IMR-90 (cell line): ENCODE measurements at regions not wholly inside any gene's neighbourhood (a gene's known extent, or its start where the extent isn't known, plus 50 kb on each side); places are given as distances from the start of the nearest gene placed in this dataset.

ENCODE experiments used
- ATAC-seq: fragments of 200-7000 bp; cut with Tn5 transposase; 2 replicates; pipeline ENCODE4 v1.9.1; 2020; ENCODE audit warnings: low read depth, mild to moderate bottlenecking, moderate library complexity
- BruUV-seq: library from RNA; stranded (reverse); fragments of 400-500 nt; replicated peaks from 2 replicates; lab custom pipeline; 2021; lab: Mats Ljungman, UMichigan
- CTCF ChIA-PET: fragments of 300-600 bp; formaldehyde crosslinking; extraction: SDS; loops from one replicate; lab custom pipeline; 2021; ENCODE audit warnings: antibody characterized with exemption; lab: Yijun Ruan, JAX
- POLR2A ChIA-PET: fragments of 300-600 bp; sonication (Branson Sonifier 250); formaldehyde crosslinking; loops from one replicate; lab custom pipeline; 2022; ENCODE audit warnings: antibody characterized with exemption; ENCODE audit not compliant: unreplicated experiment; lab: Charles Lee
- DNase-seq: peaks from one replicate; pipeline ENCODE4 v3.0.0; 2013
- H2AFZ ChIP-seq: replicated peaks from 2 replicates; pipeline ENCODE3; 2013; ENCODE audit warnings: low read length, mild to moderate bottlenecking; ENCODE audit not compliant: poor library complexity
- H2AK5ac ChIP-seq: 2 replicates; pipeline ENCODE4 v1.6.1; 2013; ENCODE audit warnings: low read depth, low read length, inconsistent platforms
- H2AK9ac ChIP-seq: replicated peaks from 2 replicates; pipeline ENCODE3; 2013; ENCODE audit warnings: mild to moderate bottlenecking, low read depth, low read length, moderate library complexity; ENCODE audit not compliant: poor library complexity
- H2BK120ac ChIP-seq: 2 replicates; pipeline ENCODE4 v1.6.1; 2013; ENCODE audit warnings: low read depth, low read length, inconsistent platforms
- H2BK15ac ChIP-seq: 3 replicates; pipeline ENCODE4 v1.6.1; 2013; ENCODE audit warnings: low read depth, low read length, inconsistent platforms
- H2BK20ac ChIP-seq: 2 replicates; pipeline ENCODE4 v1.6.1; 2013; ENCODE audit warnings: low read depth, mild to moderate bottlenecking, inconsistent platforms, low read length, moderate library complexity
- H2BK5ac ChIP-seq: 2 replicates; pipeline ENCODE4 v1.6.1; 2013; ENCODE audit warnings: mild to moderate bottlenecking, low read depth, low read length, inconsistent platforms; ENCODE audit not compliant: poor library complexity, severe bottlenecking
- H3K14ac ChIP-seq: replicated peaks from 2 replicates; pipeline ENCODE4 v1.6.1; 2013; ENCODE audit warnings: low read depth, low read length, inconsistent platforms
- H3K18ac ChIP-seq: 2 replicates; pipeline ENCODE4 v1.6.1; 2013; ENCODE audit warnings: low read depth, low read length, control low read depth
- H3K23ac ChIP-seq: 2 replicates; pipeline ENCODE4 v1.6.1; 2013; ENCODE audit warnings: low read depth, low read length, inconsistent platforms
- H3K27ac ChIP-seq: 2 replicates; pipeline ENCODE4 v1.5.1; 2013; ENCODE audit warnings: mild to moderate bottlenecking, control low read depth, low read length; ENCODE audit not compliant: insufficient read depth
- H3K27me3 ChIP-seq: 2 replicates; pipeline ENCODE4 v1.6.1; 2013; ENCODE audit warnings: low read length; ENCODE audit not compliant: control insufficient read depth, insufficient read depth
- H3K36me3 ChIP-seq: 2 replicates; pipeline ENCODE4 v1.6.1; 2013; ENCODE audit warnings: low read length, mixed read lengths; ENCODE audit not compliant: control insufficient read depth, insufficient read depth
- H3K4ac ChIP-seq: 2 replicates; pipeline ENCODE4 v1.6.1; 2013; ENCODE audit warnings: low read depth, low read length, inconsistent platforms
- H3K4me1 ChIP-seq: 2 replicates; pipeline ENCODE4 v1.6.1; 2013; ENCODE audit warnings: low read length, mixed read lengths; ENCODE audit not compliant: control insufficient read depth, insufficient read depth
- H3K4me2 ChIP-seq: 2 replicates; pipeline ENCODE4 v1.6.1; 2013; ENCODE audit warnings: low read depth, mild to moderate bottlenecking, control low read depth, low read length, moderate library complexity
- H3K4me3 ChIP-seq: 2 replicates; pipeline ENCODE4 v1.5.1; 2013; ENCODE audit warnings: low read depth, mild to moderate bottlenecking, control low read depth, low read length, moderate library complexity; ENCODE audit not compliant: insufficient read depth
- H3K56ac ChIP-seq: 2 replicates; pipeline ENCODE4 v1.6.1; 2013; ENCODE audit warnings: low read length, inconsistent platforms; ENCODE audit not compliant: insufficient read depth; ENCODE audit errors: extremely low read depth
- H3K79me1 ChIP-seq, 2 experiments: 2 replicates each; pipeline ENCODE4 v1.6.1; 2013; ENCODE audit warnings: low read length in 2 of 2, inconsistent platforms in 1 of 2, low read depth in 1 of 2
- H3K9ac ChIP-seq: 2 replicates; pipeline ENCODE4 v1.6.1; 2013; ENCODE audit warnings: low read depth, low read length, control low read depth
- H3K9me1 ChIP-seq: 2 replicates; pipeline ENCODE4 v1.6.1; 2013; ENCODE audit warnings: low read length, inconsistent platforms; ENCODE audit not compliant: insufficient read depth
- H3K9me3 ChIP-seq: 2 replicates; pipeline ENCODE4 v1.6.1; 2013; ENCODE audit warnings: low read length; ENCODE audit not compliant: control insufficient read depth, insufficient read depth
- H4K20me1 ChIP-seq: 2 replicates; pipeline ENCODE4 v1.6.1; 2013; ENCODE audit warnings: low read length, inconsistent platforms; ENCODE audit not compliant: insufficient read depth
- H4K5ac ChIP-seq: 2 replicates; pipeline ENCODE4 v1.6.1; 2013; ENCODE audit warnings: mild to moderate bottlenecking, low read depth, low read length, control low read depth
- H4K8ac ChIP-seq, 2 experiments: 2 replicates each; pipeline ENCODE4 v1.6.1; 2013; ENCODE audit warnings: low read depth in 2 of 2, low read length in 2 of 2, control low read depth in 1 of 2, inconsistent platforms in 1 of 2
- H4K91ac ChIP-seq: 2 replicates; pipeline ENCODE4 v1.6.1; 2013; ENCODE audit warnings: low read depth, low read length, inconsistent platforms; ENCODE audit not compliant: insufficient read depth
- CEBPB ChIP-seq: IDR thresholded peaks from 2 replicates; pipeline ENCODE4 v1.6.1; 2012; ENCODE audit warnings: low read depth, low read length, improper control_type of control experiment
- MAFK ChIP-seq: IDR thresholded peaks from 2 replicates; pipeline ENCODE4 v1.6.1; 2012; ENCODE audit warnings: low read depth, low read length, improper control_type of control experiment
- MAZ ChIP-seq: IDR thresholded peaks from 2 replicates; pipeline ENCODE4 v1.6.1; 2012; ENCODE audit warnings: low read depth, mild to moderate bottlenecking, low read length, improper control_type of control experiment, moderate library complexity, borderline replicate concordance
- NFE2L2 ChIP-seq: fragments of 150-350 bp; IDR thresholded peaks from 2 replicates; pipeline ENCODE4 v1.6.1; 2016; ENCODE audit warnings: low read depth, mild to moderate bottlenecking, low read length
- WGBS, 2 experiments: methylation state at CpG; one replicate each; pipeline versions ENCODE4 v1.1.5 to v1.1.7; 2013; ENCODE audit warnings: missing lambda C conversion rate in 2 of 2; ENCODE audit not compliant: insufficient read length in 1 of 2; ENCODE audit errors: extremely low coverage in 2 of 2; 5-methylcytosine and 5-hydroxymethylcytosine counted together
- dilution Hi-C: fragments of 300-500 bp; cut with HindIII; formaldehyde crosslinking; loops from one replicate; pipeline ENCODE4 v1.14.3; 2018; ENCODE audit warnings: low sequenced_read_pairs; ENCODE audit not compliant: unreplicated experiment
- in situ Hi-C: fragments of 300-500 bp; cut with MboI; formaldehyde crosslinking; loops from 3 replicates; pipeline ENCODE4 v1.14.3; 2019; ENCODE audit warnings: low sequenced_read_pairs, inconsistent platforms, mixed read lengths
- intact Hi-C: fragments of 100-400 bp; cut with micrococcal nuclease; formaldehyde crosslinking; loops from 2 replicates; pipeline ENCODE4 v1.10.0; 2022
- TF ChIP-seq, protein P1 (sequence below): fragments of 150-350 bp; IDR thresholded peaks from 2 replicates; pipeline ENCODE4 v1.6.1; 2016; ENCODE audit warnings: low read depth, mild to moderate bottlenecking, low read length, moderate library complexity, borderline replicate concordance
- TF ChIP-seq, protein P2 (sequence below): conservative IDR thresholded peaks from 2 replicates; pipeline ENCODE4 v1.5.1; 2012; ENCODE audit warnings: mild to moderate bottlenecking, low read depth, low read length, improper control_type of control experiment

DNA sequence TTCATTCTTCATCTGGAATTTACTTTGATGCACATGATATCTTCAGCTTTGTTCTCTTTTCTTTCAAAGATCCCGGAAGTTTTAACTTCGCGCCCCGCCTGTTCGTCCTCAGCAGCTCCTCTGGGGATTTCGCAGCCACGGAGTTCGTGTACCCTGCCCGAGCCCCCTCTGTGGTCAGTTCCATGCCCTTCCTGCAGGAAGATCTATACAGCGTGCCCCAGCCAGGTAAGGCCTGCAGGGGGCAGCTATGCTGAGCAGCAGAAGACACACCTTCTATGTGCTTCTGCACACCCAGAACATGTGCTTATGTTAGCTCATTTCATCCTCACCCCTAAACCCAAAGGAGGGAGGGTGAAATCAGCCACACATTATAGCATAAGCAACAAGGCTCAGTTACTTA lies 79.7 kb upstream of the LYZL2 start:
- intact Hi-C loops: no loop called here
- no peak for DNase-seq
- Histone ChIP-seq H3K4ac (no peak overlapping the region), H3K79me1 (no peaks in the 10 kb centered on the region), H2BK20ac (no peak overlapping the region), H3K4me1 (no peaks in the 10 kb centered on the region; the same call in 1 of the 2 replicates), H2AK5ac (no peak overlapping the region), H4K5ac (no peak overlapping the region), H3K4me2 (no peak overlapping the region), H3K9me1 (no peaks in the 10 kb centered on the region; the same call in 1 of the 2 replicates), H2BK5ac (no peak overlapping the region), H3K27ac (no peak overlapping the region), H4K91ac (no peak overlapping the region), H3K23ac (no peak overlapping the region), H3K56ac (no peak overlapping the region), H2BK15ac (no peak overlapping the region), H4K8ac (no peak overlapping the region), H3K4me3 (no peak overlapping the region), H4K20me1 (no peaks in the 10 kb centered on the region), H3K18ac (no peak overlapping the region), H3K27me3 (no peaks in the 10 kb centered on the region; the same call in 1 of the 2 replicates), H2AFZ (no peak overlapping the region), H2BK120ac (no peak overlapping the region), H3K9me3 (peaks cover 9% of the 10 kb centered on the region), H3K36me3 (no peaks in the 10 kb centered on the region), H2AK9ac (no peak overlapping the region), H3K14ac (no peak overlapping the region), H3K9ac (no peak overlapping the region)
- WGBS, 2 experiments: 100% methylated on average over 2 of the region's 10 CpGs; no CpG with 5 or more reads in 1 of the 2 experiments
- in situ Hi-C loops: no loop called here
- ChIA-PET POLR2A (no interaction called here), CTCF (no interaction called here)
- no peak for TF ChIP-seq MAFK
- TF ChIP-seq, protein P1, sequence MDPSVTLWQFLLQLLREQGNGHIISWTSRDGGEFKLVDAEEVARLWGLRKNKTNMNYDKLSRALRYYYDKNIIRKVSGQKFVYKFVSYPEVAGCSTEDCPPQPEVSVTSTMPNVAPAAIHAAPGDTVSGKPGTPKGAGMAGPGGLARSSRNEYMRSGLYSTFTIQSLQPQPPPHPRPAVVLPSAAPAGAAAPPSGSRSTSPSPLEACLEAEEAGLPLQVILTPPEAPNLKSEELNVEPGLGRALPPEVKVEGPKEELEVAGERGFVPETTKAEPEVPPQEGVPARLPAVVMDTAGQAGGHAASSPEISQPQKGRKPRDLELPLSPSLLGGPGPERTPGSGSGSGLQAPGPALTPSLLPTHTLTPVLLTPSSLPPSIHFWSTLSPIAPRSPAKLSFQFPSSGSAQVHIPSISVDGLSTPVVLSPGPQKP: no peak
- TF ChIP-seq NFE2L2: no peak
- TF ChIP-seq, protein P2, sequence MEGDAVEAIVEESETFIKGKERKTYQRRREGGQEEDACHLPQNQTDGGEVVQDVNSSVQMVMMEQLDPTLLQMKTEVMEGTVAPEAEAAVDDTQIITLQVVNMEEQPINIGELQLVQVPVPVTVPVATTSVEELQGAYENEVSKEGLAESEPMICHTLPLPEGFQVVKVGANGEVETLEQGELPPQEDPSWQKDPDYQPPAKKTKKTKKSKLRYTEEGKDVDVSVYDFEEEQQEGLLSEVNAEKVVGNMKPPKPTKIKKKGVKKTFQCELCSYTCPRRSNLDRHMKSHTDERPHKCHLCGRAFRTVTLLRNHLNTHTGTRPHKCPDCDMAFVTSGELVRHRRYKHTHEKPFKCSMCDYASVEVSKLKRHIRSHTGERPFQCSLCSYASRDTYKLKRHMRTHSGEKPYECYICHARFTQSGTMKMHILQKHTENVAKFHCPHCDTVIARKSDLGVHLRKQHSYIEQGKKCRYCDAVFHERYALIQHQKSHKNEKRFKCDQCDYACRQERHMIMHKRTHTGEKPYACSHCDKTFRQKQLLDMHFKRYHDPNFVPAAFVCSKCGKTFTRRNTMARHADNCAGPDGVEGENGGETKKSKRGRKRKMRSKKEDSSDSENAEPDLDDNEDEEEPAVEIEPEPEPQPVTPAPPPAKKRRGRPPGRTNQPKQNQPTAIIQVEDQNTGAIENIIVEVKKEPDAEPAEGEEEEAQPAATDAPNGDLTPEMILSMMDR: no peak
- TF ChIP-seq MAZ: no peak
- no peak for TF ChIP-seq CEBPB
- ATAC-seq: no peak
- BruUV-seq: no TSS peak
- dilution Hi-C loops: no loop called here
